ENCODE measurements at regions not wholly inside any gene's neighbourhood (a gene's known extent, or its start where the extent isn't known, plus 50 kb on each side); places are given as distances from the start of the nearest gene placed in this dataset.

DNA sequence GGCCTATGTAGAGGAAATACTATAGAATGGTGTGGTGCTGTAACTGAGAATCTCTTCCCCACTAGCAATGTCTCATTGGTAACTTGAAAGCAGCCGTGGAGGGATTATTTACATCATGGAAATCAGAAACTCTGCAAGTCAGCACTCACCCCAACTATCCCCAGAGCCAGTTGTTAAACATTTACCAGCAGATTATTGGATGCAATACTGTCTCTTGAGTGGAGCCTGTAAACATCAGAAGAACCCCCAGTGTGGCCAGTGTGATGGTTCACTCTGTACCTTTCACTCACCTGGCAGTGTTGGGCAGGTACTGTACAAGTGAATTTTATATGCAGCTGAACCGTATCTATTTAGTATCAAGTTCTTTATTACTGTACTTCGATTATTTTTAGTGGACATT, 299.8 kb upstream of the SALL1 start:
- Histone ChIP-seq H3K27me3 (ENCODE audit: control insufficient read depth in 2 of 2, insufficient read depth in 2 of 2, low read length in 2 of 2) (no peaks in the 10 kb centered on the region), H3K9me1 (replicated peaks; ENCODE audit: control insufficient read depth, extremely low read depth, insufficient read depth, low read length) (no peaks in the 10 kb centered on the region), H3K9ac (replicated peaks; ENCODE audit: extremely low read depth, insufficient read depth, low read length) (no peak overlapping the region), H3K36me3 (ENCODE audit: control insufficient read depth in 2 of 2, extremely low read depth in 1 of 2, insufficient read depth in 2 of 2, low read length in 2 of 2) (no peaks in the 10 kb centered on the region), H3K4me1 (ENCODE audit: control insufficient read depth, extremely low read depth, insufficient read depth, low read length) (no peaks in the 10 kb centered on the region), H4K20me1 (replicated peaks; ENCODE audit: control insufficient read depth, extremely low read depth, insufficient read depth, low read length) (no peaks in the 10 kb centered on the region), H2AFZ (ENCODE audit: low read depth, low read length) (no peak overlapping the region), H3K27ac (ENCODE audit: insufficient read depth, low read depth, low read length) (no peak overlapping the region), H3K4me2 (ENCODE audit: insufficient read depth, low read length) (no peak overlapping the region), H3K9me3 (replicated peaks; ENCODE audit: control insufficient read depth, insufficient read depth, low read length) (no peaks in the 10 kb centered on the region), H3K79me2 (ENCODE audit: control insufficient read depth, insufficient read depth, low read length) (no peaks in the 10 kb centered on the region), H3K4me3 (replicated peaks in 1 of 3; ENCODE audit: insufficient read depth in 1 of 3, low read depth in 1 of 3, low read length in 3 of 3) (no peak overlapping the region)
- TF ChIP-seq EZH2 (IDR thresholded peaks at IDR 0.05; ENCODE audit: borderline replicate concordance, low read depth, low read length, severe bottlenecking) (no peak), POLR2A (IDR thresholded peaks at IDR 0.05; ENCODE audit: low read depth, low read length) (no peak), JUN (IDR thresholded peaks at IDR 0.05; ENCODE audit: borderline replicate concordance, insufficient read depth, insufficient read length, low read depth) (no peak), POLR2AphosphoS5 (IDR thresholded peaks at IDR 0.05; ENCODE audit: insufficient read depth, low read depth, low read length) (no peak), GATA2 (IDR thresholded peaks at IDR 0.05; ENCODE audit: insufficient read depth, insufficient read length, low read depth, low read length) (no peak), FOS (IDR thresholded peaks at IDR 0.05; ENCODE audit: borderline replicate concordance, insufficient read depth, low read length) (no peak), MYC (IDR thresholded peaks at IDR 0.05; ENCODE audit: low read depth, low read length) (no peak)
- TF ChIP-seq, protein P1, sequence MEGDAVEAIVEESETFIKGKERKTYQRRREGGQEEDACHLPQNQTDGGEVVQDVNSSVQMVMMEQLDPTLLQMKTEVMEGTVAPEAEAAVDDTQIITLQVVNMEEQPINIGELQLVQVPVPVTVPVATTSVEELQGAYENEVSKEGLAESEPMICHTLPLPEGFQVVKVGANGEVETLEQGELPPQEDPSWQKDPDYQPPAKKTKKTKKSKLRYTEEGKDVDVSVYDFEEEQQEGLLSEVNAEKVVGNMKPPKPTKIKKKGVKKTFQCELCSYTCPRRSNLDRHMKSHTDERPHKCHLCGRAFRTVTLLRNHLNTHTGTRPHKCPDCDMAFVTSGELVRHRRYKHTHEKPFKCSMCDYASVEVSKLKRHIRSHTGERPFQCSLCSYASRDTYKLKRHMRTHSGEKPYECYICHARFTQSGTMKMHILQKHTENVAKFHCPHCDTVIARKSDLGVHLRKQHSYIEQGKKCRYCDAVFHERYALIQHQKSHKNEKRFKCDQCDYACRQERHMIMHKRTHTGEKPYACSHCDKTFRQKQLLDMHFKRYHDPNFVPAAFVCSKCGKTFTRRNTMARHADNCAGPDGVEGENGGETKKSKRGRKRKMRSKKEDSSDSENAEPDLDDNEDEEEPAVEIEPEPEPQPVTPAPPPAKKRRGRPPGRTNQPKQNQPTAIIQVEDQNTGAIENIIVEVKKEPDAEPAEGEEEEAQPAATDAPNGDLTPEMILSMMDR (IDR thresholded peaks at IDR 0.05; ENCODE audit: extremely low read depth in 1 of 2, insufficient read depth in 1 of 2, low read depth in 1 of 2, low read length in 2 of 2): no peak
- TF ChIP-seq, protein P2, sequence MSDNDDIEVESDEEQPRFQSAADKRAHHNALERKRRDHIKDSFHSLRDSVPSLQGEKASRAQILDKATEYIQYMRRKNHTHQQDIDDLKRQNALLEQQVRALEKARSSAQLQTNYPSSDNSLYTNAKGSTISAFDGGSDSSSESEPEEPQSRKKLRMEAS (IDR thresholded peaks at IDR 0.05; ENCODE audit: insufficient read depth, insufficient read length): no peak
- intact Hi-C loops (cut with micrococcal nuclease): no loop called here
- FAIRE-seq (no peak), DNase-seq (ENCODE audit: low read depth, low spot score) (no peak)
- dilution Hi-C loops (cut with MboI; ENCODE audit: extremely low pct_ligation_motif_present, low sequenced_read_pairs): no loop called here
- CTCF ChIA-PET: no interaction called here
- BruUV-seq (replicated peaks): no TSS peak
- POLR2A ChIA-PET: no interaction called here

Measured in endothelial cell of umbilical vein (primary cell).